Neural crest cell (in vitro differentiated cells): ENCODE measurements at regions not wholly inside any gene's neighbourhood (a gene's known extent, or its start where the extent isn't known, plus 50 kb on each side); places are given as distances from the start of the nearest gene placed in this dataset.

Experiments used
- DNase-seq: peaks from one replicate; pipeline ENCODE4 v3.0.0; 2021; ENCODE audit warnings: low read depth, mixed read lengths, low spot score
- H3K27ac Mint-ChIP-seq: one replicate; pipeline ENCODE4 v1.8.0; 2021; ENCODE audit warnings: mild to moderate bottlenecking, mixed read lengths; ENCODE audit not compliant: unreplicated experiment
- H3K27me3 Mint-ChIP-seq: 2 replicates; pipeline ENCODE4 v1.8.0; 2021; ENCODE audit warnings: low read depth, mild to moderate bottlenecking, mixed read lengths
- H3K36me3 Mint-ChIP-seq: 2 replicates; pipeline ENCODE4 v1.8.0; 2021; ENCODE audit warnings: low read depth, mild to moderate bottlenecking, mixed read lengths
- H3K4me1 Mint-ChIP-seq: 2 replicates; pipeline ENCODE4 v1.8.0; 2021; ENCODE audit warnings: mixed read lengths
- H3K4me3 Mint-ChIP-seq: one replicate; pipeline ENCODE4 v1.8.0; 2021; ENCODE audit warnings: mild to moderate bottlenecking, mixed read lengths
- H3K9me3 Mint-ChIP-seq: 2 replicates; pipeline ENCODE4 v1.8.0; 2021; ENCODE audit warnings: mixed read lengths
- TF ChIP-seq, protein P1 (sequence below): fragments of 200-600 bp; sonication (generic); conservative IDR thresholded peaks from 2 replicates; pipeline ENCODE4 v1.5.0; 2021; ENCODE audit warnings: antibody characterized with exemption, mild to moderate bottlenecking

- H3K27me3 Mint-ChIP-seq: no peaks in the 10 kb centered on the region
- H3K4me1 Mint-ChIP-seq: no peaks in the 10 kb centered on the region
- H3K9me3 Mint-ChIP-seq: peaks cover 15% of the 10 kb centered on the region
- TF ChIP-seq, protein P1, sequence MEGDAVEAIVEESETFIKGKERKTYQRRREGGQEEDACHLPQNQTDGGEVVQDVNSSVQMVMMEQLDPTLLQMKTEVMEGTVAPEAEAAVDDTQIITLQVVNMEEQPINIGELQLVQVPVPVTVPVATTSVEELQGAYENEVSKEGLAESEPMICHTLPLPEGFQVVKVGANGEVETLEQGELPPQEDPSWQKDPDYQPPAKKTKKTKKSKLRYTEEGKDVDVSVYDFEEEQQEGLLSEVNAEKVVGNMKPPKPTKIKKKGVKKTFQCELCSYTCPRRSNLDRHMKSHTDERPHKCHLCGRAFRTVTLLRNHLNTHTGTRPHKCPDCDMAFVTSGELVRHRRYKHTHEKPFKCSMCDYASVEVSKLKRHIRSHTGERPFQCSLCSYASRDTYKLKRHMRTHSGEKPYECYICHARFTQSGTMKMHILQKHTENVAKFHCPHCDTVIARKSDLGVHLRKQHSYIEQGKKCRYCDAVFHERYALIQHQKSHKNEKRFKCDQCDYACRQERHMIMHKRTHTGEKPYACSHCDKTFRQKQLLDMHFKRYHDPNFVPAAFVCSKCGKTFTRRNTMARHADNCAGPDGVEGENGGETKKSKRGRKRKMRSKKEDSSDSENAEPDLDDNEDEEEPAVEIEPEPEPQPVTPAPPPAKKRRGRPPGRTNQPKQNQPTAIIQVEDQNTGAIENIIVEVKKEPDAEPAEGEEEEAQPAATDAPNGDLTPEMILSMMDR: no peak
- H3K4me3 Mint-ChIP-seq: no peak overlapping the region
- no peak overlapping the region for H3K27ac Mint-ChIP-seq
- DNase-seq: no peak
- no peaks in the 10 kb centered on the region for H3K36me3 Mint-ChIP-seq
Observed at GRCh38 chr2:88829607-88830463, 138.4 kb downstream of the RPIA start.

- H3K9me3 Mint-ChIP-seq: peaks cover 17% of the 10 kb centered on the region
- H3K27ac Mint-ChIP-seq: no peak overlapping the region
- TF ChIP-seq, protein P1: no peak
- H3K4me1 Mint-ChIP-seq: no peaks in the 10 kb centered on the region
- no peak overlapping the region for H3K4me3 Mint-ChIP-seq
- H3K36me3 Mint-ChIP-seq: no peaks in the 10 kb centered on the region
- H3K27me3 Mint-ChIP-seq: no peaks in the 10 kb centered on the region
- DNase-seq: no peak
Observed at GRCh38 chr2:88831071-88831791, 139.8 kb downstream of the RPIA start.

DNA sequence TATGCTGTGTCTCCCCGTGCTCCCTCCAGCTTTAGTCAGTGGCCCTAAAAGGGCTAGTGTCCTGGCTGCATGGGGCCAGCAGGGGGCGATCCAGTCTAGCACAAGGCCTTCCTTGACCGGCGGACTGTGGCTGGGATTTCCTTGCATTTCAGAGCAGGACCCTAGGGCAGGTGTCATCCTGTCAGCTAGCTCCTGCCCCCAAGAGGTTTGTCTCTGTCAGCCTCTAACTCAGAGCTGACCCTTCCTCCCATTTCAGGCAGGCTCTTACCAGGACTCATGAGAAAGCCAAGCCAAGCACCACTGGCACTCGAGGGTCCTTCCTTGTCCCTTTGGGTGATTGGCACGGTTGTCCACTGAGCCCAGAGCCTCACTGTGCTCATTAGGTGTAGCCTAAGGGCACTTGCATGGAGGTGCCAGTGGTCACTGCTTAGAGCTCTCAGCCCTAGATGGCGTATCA lies 140.3 kb downstream of the RPIA start:
- no peak for DNase-seq
- Mint-ChIP-seq H3K27ac (no peak overlapping the region), H3K36me3 (no peaks in the 10 kb centered on the region), H3K27me3 (no peaks in the 10 kb centered on the region), H3K9me3 (peaks cover 19% of the 10 kb centered on the region), H3K4me3 (no peak overlapping the region), H3K4me1 (no peaks in the 10 kb centered on the region)
- TF ChIP-seq, protein P1: peak; percentile 47

- H3K4me1 Mint-ChIP-seq: no peaks in the 10 kb centered on the region
Observed at GRCh38 chr2:88832311-88832991, 141.0 kb downstream of the RPIA start.

GRCh38 chr2:88832992-88833389 lies 141.5 kb downstream of the RPIA start:
- DNase-seq: no peak
- Mint-ChIP-seq H3K27ac (no peak overlapping the region), H3K9me3 (peaks cover 16% of the 10 kb centered on the region), H3K4me3 (no peak overlapping the region), H3K27me3 (no peaks in the 10 kb centered on the region), H3K4me1 (no peaks in the 10 kb centered on the region), H3K36me3 (no peaks in the 10 kb centered on the region)
- TF ChIP-seq, protein P1: no peak

More at GRCh38 chr2:88832311-88832991, 141.0 kb downstream of the RPIA start:
- Mint-ChIP-seq H3K27ac (no peak overlapping the region), H3K4me3 (no peak overlapping the region), H3K36me3 (no peaks in the 10 kb centered on the region), H3K27me3 (no peaks in the 10 kb centered on the region), H3K9me3 (peaks cover 19% of the 10 kb centered on the region)
- DNase-seq: no peak
- TF ChIP-seq, protein P1: no peak
